ENCODE measurements at regions not wholly inside any gene's neighbourhood (a gene's known extent, or its start where the extent isn't known, plus 50 kb on each side); places are given as distances from the start of the nearest gene placed in this dataset.

DNA sequence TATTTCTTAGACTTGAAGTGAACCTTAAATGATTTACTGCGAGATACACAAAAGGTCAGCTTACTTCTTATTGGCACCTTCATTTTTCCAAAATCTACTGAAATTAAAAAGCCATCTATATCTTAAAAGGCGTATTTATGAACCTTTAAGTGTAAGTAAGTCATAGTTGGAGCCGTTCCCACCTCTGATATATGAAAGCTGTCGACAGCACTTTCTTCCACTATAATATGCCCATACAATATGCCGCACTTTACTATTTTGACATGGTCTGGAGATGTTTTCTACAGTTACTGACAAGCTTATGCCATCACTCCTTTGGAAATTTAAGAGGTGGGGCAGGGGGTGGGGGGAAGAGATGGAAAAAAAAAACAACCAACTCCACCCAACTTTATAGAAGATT, 155.3 kb downstream of the PHETA1 start:
- no peak for TF ChIP-seq ZFX (IDR thresholded peaks at IDR 0.05; ENCODE audit: borderline replicate concordance)
- TF ChIP-seq, protein P1, sequence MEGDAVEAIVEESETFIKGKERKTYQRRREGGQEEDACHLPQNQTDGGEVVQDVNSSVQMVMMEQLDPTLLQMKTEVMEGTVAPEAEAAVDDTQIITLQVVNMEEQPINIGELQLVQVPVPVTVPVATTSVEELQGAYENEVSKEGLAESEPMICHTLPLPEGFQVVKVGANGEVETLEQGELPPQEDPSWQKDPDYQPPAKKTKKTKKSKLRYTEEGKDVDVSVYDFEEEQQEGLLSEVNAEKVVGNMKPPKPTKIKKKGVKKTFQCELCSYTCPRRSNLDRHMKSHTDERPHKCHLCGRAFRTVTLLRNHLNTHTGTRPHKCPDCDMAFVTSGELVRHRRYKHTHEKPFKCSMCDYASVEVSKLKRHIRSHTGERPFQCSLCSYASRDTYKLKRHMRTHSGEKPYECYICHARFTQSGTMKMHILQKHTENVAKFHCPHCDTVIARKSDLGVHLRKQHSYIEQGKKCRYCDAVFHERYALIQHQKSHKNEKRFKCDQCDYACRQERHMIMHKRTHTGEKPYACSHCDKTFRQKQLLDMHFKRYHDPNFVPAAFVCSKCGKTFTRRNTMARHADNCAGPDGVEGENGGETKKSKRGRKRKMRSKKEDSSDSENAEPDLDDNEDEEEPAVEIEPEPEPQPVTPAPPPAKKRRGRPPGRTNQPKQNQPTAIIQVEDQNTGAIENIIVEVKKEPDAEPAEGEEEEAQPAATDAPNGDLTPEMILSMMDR (IDR thresholded peaks at IDR 0.05) = no peak
- no peak overlapping the region for H3K27ac ChIP-seq

DNA sequence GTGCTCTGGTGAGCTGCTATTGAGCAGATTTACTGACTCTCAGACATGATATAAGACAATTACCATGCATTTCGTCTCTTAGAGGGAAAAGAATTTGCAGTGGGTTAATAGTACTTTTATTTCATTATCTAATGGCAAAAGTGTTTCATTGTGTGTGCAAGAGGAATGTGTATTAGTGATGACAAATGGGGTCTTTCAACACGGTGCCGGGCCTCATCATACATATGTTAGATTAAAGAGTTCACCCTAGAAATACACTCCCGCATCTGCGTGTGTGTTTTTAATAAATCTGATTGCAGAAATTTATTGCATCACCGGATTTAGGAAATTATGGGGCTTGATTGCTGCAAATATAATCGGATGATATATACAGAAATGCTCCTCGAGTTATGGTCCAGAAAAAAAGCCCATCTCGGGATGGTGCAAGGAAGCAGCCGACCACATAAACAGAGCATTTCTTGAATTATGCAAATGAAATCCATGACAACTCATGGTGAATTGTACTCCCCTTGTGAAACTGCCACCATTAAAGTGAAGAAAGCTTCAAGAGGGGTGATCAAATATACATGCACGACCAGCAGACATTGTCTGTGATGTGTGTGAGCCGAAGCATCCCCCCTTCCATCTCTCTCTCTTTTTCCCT, 156.0 kb downstream of the PHETA1 start:
- no peak overlapping the region for H3K27ac ChIP-seq
- TF ChIP-seq, protein P1 (IDR thresholded peaks at IDR 0.05) = no peak
- no peak for TF ChIP-seq ZFX (IDR thresholded peaks at IDR 0.05; ENCODE audit: borderline replicate concordance)

DNA sequence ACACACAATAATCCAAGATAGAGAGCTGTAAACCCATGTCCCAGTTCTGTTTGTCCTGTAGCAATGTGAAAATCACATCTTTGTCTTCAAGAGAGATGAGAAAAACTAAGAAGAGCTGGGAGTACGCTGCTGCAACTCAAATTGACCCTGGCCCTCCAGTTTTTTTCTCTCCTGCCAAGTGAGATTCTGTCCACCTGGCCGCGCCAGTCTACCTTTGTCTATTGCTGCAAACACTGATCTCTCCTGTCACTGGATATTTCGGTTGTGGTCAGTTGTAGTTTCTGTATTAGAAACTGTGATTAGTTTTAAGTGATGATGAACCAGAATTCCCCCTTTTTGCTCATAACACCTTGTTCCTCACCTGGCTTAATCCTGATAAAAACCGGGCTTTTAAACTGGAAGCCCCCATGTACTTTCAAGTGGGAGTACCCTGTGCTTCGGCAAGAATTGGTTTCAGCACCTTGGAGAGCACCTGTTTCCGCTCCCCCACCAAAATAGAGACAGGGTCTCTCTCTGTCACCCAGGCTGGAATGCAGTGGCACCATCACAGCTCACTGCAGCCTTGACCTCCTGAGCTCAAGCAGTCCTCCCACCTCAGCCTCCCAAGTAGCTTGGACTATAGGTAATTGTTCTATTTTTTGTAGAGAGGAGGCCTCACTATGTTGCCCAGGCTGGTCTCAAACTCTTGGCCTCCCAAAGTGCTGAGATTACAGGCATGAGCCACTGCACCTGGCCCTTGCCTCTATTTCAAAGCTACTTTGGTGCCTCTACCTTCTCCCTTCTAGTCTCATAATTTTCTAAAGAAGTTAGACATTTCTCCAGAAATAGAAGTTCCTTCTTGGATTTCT, 156.8 kb downstream of the PHETA1 start:
- H3K27ac ChIP-seq = no peak overlapping the region
- no peak for TF ChIP-seq ZFX (IDR thresholded peaks at IDR 0.05; ENCODE audit: borderline replicate concordance)
- TF ChIP-seq, protein P1 (IDR thresholded peaks at IDR 0.05) = no peak

DNA sequence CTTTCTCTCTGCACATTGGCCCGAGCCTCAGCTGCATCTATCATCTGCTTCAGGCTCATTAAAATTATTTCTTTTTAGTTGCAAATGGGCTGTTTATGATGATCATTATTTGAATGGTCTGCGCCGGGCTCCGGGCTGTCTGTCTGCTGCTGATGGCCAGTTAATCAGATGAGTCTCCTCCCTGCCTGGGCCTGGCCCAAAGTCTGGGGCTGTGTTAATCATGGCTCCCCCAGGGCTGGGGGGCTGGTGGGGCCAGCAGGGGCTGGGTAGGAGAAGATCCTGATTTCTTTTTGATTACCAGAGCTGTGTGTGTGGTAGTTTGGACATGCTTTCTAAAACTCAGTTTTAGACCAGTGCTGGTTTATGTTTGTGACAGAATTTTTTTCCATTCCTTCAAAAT, 159.1 kb downstream of the PHETA1 start:
- no peak overlapping the region for H3K27ac ChIP-seq
- TF ChIP-seq, protein P1 (IDR thresholded peaks at IDR 0.05) = no peak

GRCh38 chr12:111207761-111208160, 161.1 kb downstream of the PHETA1 start:
- TF ChIP-seq, protein P1 (IDR thresholded peaks at IDR 0.05) = no peak
- no peak for TF ChIP-seq ZFX (IDR thresholded peaks at IDR 0.05; ENCODE audit: borderline replicate concordance)
- H3K27ac ChIP-seq = no peak overlapping the region

DNA sequence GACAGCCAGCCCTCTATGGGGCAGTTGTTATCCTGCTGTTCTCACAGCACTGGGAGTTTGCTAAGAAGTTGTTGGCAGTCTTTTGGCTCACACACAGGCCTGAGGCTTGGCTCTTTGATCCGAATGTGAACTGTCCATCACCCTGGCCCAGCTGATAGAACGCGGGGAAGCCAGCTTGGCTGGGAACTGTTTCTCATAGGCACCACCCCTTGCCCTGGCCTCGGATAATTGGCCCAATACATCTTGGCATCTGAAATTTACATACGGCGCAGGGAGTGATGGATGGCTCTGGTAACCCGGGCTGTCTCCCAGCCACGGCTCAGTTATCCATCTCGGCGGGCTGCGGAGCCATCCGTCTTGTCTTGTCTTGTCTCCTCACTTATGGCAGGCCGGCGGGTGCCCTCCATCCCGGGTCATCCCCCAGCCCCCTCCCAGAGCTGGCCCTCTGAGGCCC, 164.1 kb downstream of the PHETA1 start:
- H3K27ac ChIP-seq = no peak overlapping the region
- TF ChIP-seq, protein P1 (IDR thresholded peaks at IDR 0.05) = no peak
- TF ChIP-seq ZFX (IDR thresholded peaks at IDR 0.05; ENCODE audit: borderline replicate concordance) = no peak

GRCh38 chr12:111203969-111204368, 164.9 kb downstream of the PHETA1 start:
- no peak for TF ChIP-seq ZFX (IDR thresholded peaks at IDR 0.05; ENCODE audit: borderline replicate concordance)
- TF ChIP-seq, protein P1 (IDR thresholded peaks at IDR 0.05) = no peak
- H3K27ac ChIP-seq = no peak overlapping the region
